ENCODE measurements at regions not wholly inside any gene's neighbourhood (a gene's known extent, or its start where the extent isn't known, plus 50 kb on each side); places are given as distances from the start of the nearest gene placed in this dataset.

GRCh38 chr13:70938462-70938861, 830.2 kb upstream of the KLHL1 start:
- no peak overlapping the region for H3K4me2 ChIP-seq (ENCODE audit: low read length)
- H3K36me3 ChIP-seq (ENCODE audit: insufficient read depth, low read length), result no peaks in the 10 kb centered on the region
- H3K36me3 Mint-ChIP-seq (ENCODE audit: low read depth, unreplicated experiment), result no peaks in the 10 kb centered on the region
- FAIRE-seq, result no peak
- H3K9me3 Mint-ChIP-seq (ENCODE audit: unreplicated experiment), result no peaks in the 10 kb centered on the region
- no peak overlapping the region for H3K9ac ChIP-seq (ENCODE audit: low read length)
- no peak overlapping the region for H2AFZ ChIP-seq (ENCODE audit: low read depth, low read length)
- no peaks in the 10 kb centered on the region for H3K9me3 ChIP-seq (ENCODE audit: insufficient read depth, low read depth, low read length)
- no peak for DNase-seq (ENCODE audit: low read depth)
- no peak overlapping the region for H3K4me3 Mint-ChIP-seq (ENCODE audit: unreplicated experiment)
- H3K27me3 Mint-ChIP-seq (ENCODE audit: low read depth, unreplicated experiment), result no peaks in the 10 kb centered on the region
- H3K79me2 ChIP-seq (ENCODE audit: insufficient read depth, low read length), result no peaks in the 10 kb centered on the region
- H3K4me1 ChIP-seq (ENCODE audit: insufficient read depth, low read length), result no peaks in the 10 kb centered on the region
- no peak overlapping the region for H3K27ac Mint-ChIP-seq (ENCODE audit: unreplicated experiment)
- no peaks in the 10 kb centered on the region for H3K4me1 Mint-ChIP-seq (ENCODE audit: low read depth, unreplicated experiment)
- H3K4me3 ChIP-seq (ENCODE audit: insufficient read depth, low read depth, low read length), result no peak overlapping the region
- H3K27ac ChIP-seq (ENCODE audit: low read depth, low read length), result no peak overlapping the region
- no peaks in the 10 kb centered on the region for H4K20me1 ChIP-seq (ENCODE audit: insufficient read depth, low read length)
- no peaks in the 10 kb centered on the region for H3K27me3 ChIP-seq (ENCODE audit: insufficient read depth, low read length)
- TF ChIP-seq EZH2 (IDR thresholded peaks at IDR 0.05; ENCODE audit: insufficient read depth, low read length) (no peak), CTCF (IDR thresholded peaks at IDR 0.05; ENCODE audit: insufficient read depth, low read depth, low read length) (no peak)

GRCh38 chr13:70932511-70932910, 824.3 kb upstream of the KLHL1 start:
- no peaks in the 10 kb centered on the region for H3K27me3 Mint-ChIP-seq (ENCODE audit: low read depth, unreplicated experiment)
- no peak for TF ChIP-seq CTCF (IDR thresholded peaks at IDR 0.05; ENCODE audit: insufficient read depth, low read depth, low read length)
- TF ChIP-seq EZH2 (IDR thresholded peaks at IDR 0.05; ENCODE audit: insufficient read depth, low read length), result no peak
- no peaks in the 10 kb centered on the region for H3K4me1 Mint-ChIP-seq (ENCODE audit: low read depth, unreplicated experiment)
- H3K9me3 Mint-ChIP-seq (ENCODE audit: unreplicated experiment), result no peaks in the 10 kb centered on the region
- H3K36me3 Mint-ChIP-seq (ENCODE audit: low read depth, unreplicated experiment), result no peaks in the 10 kb centered on the region
- Histone ChIP-seq H3K9ac (ENCODE audit: low read length) (no peak overlapping the region), H3K4me1 (ENCODE audit: insufficient read depth, low read length) (no peaks in the 10 kb centered on the region), H2AFZ (ENCODE audit: low read depth, low read length) (no peak overlapping the region), H3K9me3 (ENCODE audit: insufficient read depth, low read depth, low read length) (no peaks in the 10 kb centered on the region), H3K27ac (ENCODE audit: low read depth, low read length) (no peak overlapping the region), H3K36me3 (ENCODE audit: insufficient read depth, low read length) (no peaks in the 10 kb centered on the region), H3K27me3 (ENCODE audit: insufficient read depth, low read length) (no peaks in the 10 kb centered on the region), H3K79me2 (ENCODE audit: insufficient read depth, low read length) (no peaks in the 10 kb centered on the region), H3K4me3 (ENCODE audit: insufficient read depth, low read depth, low read length) (no peak overlapping the region), H3K4me2 (ENCODE audit: low read length) (no peak overlapping the region), H4K20me1 (ENCODE audit: insufficient read depth, low read length) (no peaks in the 10 kb centered on the region)
- H3K4me3 Mint-ChIP-seq (ENCODE audit: unreplicated experiment), result no peak overlapping the region
- FAIRE-seq, result no peak
- H3K27ac Mint-ChIP-seq (ENCODE audit: unreplicated experiment), result no peak overlapping the region
- DNase-seq (ENCODE audit: low read depth), result no peak

- H4K20me1 ChIP-seq (ENCODE audit: insufficient read depth, low read length), result no peaks in the 10 kb centered on the region
- Mint-ChIP-seq H3K36me3 (ENCODE audit: low read depth, unreplicated experiment) (no peaks in the 10 kb centered on the region), H3K4me3 (ENCODE audit: unreplicated experiment) (no peak overlapping the region), H3K27me3 (ENCODE audit: low read depth, unreplicated experiment) (no peaks in the 10 kb centered on the region), H3K27ac (ENCODE audit: unreplicated experiment) (peak overlapping the region; percentile 69), H3K9me3 (ENCODE audit: unreplicated experiment) (no peaks in the 10 kb centered on the region), H3K4me1 (ENCODE audit: low read depth, unreplicated experiment) (peaks cover 5% of the 10 kb centered on the region)
- no peaks in the 10 kb centered on the region for H3K9me3 ChIP-seq (ENCODE audit: insufficient read depth, low read depth, low read length)
- no peak overlapping the region for H3K27ac ChIP-seq (ENCODE audit: low read depth, low read length)
- H3K27me3 ChIP-seq (ENCODE audit: insufficient read depth, low read length), result no peaks in the 10 kb centered on the region
- H3K36me3 ChIP-seq (ENCODE audit: insufficient read depth, low read length), result no peaks in the 10 kb centered on the region
- no peak overlapping the region for H3K4me2 ChIP-seq (ENCODE audit: low read length)
- TF ChIP-seq CTCF (IDR thresholded peaks at IDR 0.05; ENCODE audit: insufficient read depth, low read depth, low read length) (no peak), EZH2 (IDR thresholded peaks at IDR 0.05; ENCODE audit: insufficient read depth, low read length) (no peak)
- H3K9ac ChIP-seq (ENCODE audit: low read length), result no peak overlapping the region
- H3K4me1 ChIP-seq (ENCODE audit: insufficient read depth, low read length), result no peaks in the 10 kb centered on the region
- peak overlapping the region; percentile 28 for H2AFZ ChIP-seq (ENCODE audit: low read depth, low read length)
- FAIRE-seq (no peak), DNase-seq (ENCODE audit: low read depth) (peak; percentile 0)
- H3K4me3 ChIP-seq (ENCODE audit: insufficient read depth, low read depth, low read length), result no peak overlapping the region
- H3K79me2 ChIP-seq (ENCODE audit: insufficient read depth, low read length), result no peaks in the 10 kb centered on the region
These were observed 815.9 kb upstream of the KLHL1 start for GRCh38 chr13:70923863-70924752.

Measured in astrocyte (in vitro differentiated cells and primary cell).